Gastrocnemius medialis (tissue), 4 donors: ENCODE measurements at regions not wholly inside any gene's neighbourhood (a gene's known extent, or its start where the extent isn't known, plus 50 kb on each side); places are given as distances from the start of the nearest gene placed in this dataset.

Source experiments
- POLR2A ChIP-seq, 2 donors: fragments of 450-650 bp; IDR thresholded peaks; one replicate each; pipeline ENCODE4 v1.6.1; 2017; ENCODE audit warnings: antibody characterized with exemption in 2 of 2, mild to moderate bottlenecking in 2 of 2, moderate library complexity in 2 of 2
- TF ChIP-seq, protein P1 (sequence below), 5 experiments: fragments of 450-650 bp in 3 of 5; fragments of 200-600 bp in 2 of 5; sonication (generic) in 2 of 5; IDR thresholded peaks in 4 of 5; conservative IDR thresholded peaks in 1 of 5; 1 replicate in 4 of 5; 2 replicates in 1 of 5; pipeline ENCODE4 v1.5.1; 2016 to 2019; ENCODE audit warnings: antibody characterized with exemption in 5 of 5, mild to moderate bottlenecking in 3 of 5, moderate library complexity in 3 of 5

DNA sequence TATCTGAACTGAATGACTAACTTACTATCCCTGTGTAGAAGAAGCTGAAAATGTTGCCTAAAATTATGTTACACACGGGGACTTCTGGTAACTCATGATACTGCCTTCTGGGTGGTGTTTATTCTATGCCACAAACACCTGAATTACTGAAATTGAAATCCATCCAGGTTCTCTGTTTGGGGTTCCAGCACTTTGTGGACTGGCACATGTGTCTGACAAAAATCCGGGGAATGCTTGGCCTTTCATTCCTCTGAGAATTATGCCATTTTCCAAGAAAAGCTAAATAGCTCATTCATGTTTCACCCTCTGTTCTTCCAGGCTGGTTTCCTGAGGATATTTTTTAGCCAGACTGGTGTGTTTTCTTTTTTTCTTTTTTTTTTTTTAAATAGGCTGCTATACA, 59.5 kb upstream of the POU3F3 start:
- TF ChIP-seq, protein P1, sequence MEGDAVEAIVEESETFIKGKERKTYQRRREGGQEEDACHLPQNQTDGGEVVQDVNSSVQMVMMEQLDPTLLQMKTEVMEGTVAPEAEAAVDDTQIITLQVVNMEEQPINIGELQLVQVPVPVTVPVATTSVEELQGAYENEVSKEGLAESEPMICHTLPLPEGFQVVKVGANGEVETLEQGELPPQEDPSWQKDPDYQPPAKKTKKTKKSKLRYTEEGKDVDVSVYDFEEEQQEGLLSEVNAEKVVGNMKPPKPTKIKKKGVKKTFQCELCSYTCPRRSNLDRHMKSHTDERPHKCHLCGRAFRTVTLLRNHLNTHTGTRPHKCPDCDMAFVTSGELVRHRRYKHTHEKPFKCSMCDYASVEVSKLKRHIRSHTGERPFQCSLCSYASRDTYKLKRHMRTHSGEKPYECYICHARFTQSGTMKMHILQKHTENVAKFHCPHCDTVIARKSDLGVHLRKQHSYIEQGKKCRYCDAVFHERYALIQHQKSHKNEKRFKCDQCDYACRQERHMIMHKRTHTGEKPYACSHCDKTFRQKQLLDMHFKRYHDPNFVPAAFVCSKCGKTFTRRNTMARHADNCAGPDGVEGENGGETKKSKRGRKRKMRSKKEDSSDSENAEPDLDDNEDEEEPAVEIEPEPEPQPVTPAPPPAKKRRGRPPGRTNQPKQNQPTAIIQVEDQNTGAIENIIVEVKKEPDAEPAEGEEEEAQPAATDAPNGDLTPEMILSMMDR (IDR thresholded peaks at IDR 0.05 in 4 of 5, conservative IDR thresholded peaks at IDR 0.05 in 1 of 5): no peak
- TF ChIP-seq POLR2A (IDR thresholded peaks at IDR 0.05): no peak
